ENCODE measurements at regions not wholly inside any gene's neighbourhood (a gene's known extent, or its start where the extent isn't known, plus 50 kb on each side); places are given as distances from the start of the nearest gene placed in this dataset.

GRCh38 chr1:67630438-67631045 is 54.5 kb upstream of the GADD45A start:
- TF ChIP-seq CTCF (IDR thresholded peaks at IDR 0.05; ENCODE audit: low read length) (no peak), EZH2phosphoT487 (IDR thresholded peaks at IDR 0.05; ENCODE audit: low read length) (no peak), EZH2 (optimal IDR thresholded peaks at IDR 0.05; ENCODE audit: low read depth, low read length) (no peak)
- no peaks in the 10 kb centered on the region for H4K20me1 ChIP-seq (ENCODE audit: insufficient read depth, low read length)
- no peaks in the 10 kb centered on the region for H3F3A ChIP-seq (ENCODE audit: insufficient read depth, low read length)
- H3K4me1 ChIP-seq (ENCODE audit: low read length), result no peaks in the 10 kb centered on the region; the same call in 1 of the 2 replicates
- no peak overlapping the region for H3K27ac ChIP-seq (ENCODE audit: low read length)
- no peaks in the 10 kb centered on the region for H3K9me3 ChIP-seq (replicated peaks; ENCODE audit: insufficient read depth, low read length)
- no peaks in the 10 kb centered on the region for H3K27me3 ChIP-seq (replicated peaks; ENCODE audit: insufficient read depth, low read length)
- no peak overlapping the region for H3K4me3 ChIP-seq (ENCODE audit: low read length)
- H3K4me2 ChIP-seq (ENCODE audit: low read depth, low read length), result no peak overlapping the region
- no peaks in the 10 kb centered on the region for H3K79me2 ChIP-seq (ENCODE audit: low read length)
- H2AFZ ChIP-seq (ENCODE audit: low read length), result no peak overlapping the region
- H3K9ac ChIP-seq (ENCODE audit: low read length), result no peak overlapping the region
- H3K36me3 ChIP-seq (replicated peaks; ENCODE audit: insufficient read depth, low read length), result no peaks in the 10 kb centered on the region
- DNase-seq, result no peak
- no peaks in the 10 kb centered on the region for H3K9me2 ChIP-seq (replicated peaks; ENCODE audit: insufficient read depth, low read length)

GRCh38 chr1:67632356-67632755 is 52.6 kb upstream of the GADD45A start:
- Histone ChIP-seq H3K9me3 (replicated peaks; ENCODE audit: insufficient read depth, low read length) (no peaks in the 10 kb centered on the region), H3K4me1 (ENCODE audit: low read length) (no peaks in the 10 kb centered on the region; the same call in 1 of the 2 replicates), H3K79me2 (ENCODE audit: low read length) (no peaks in the 10 kb centered on the region), H3K4me3 (ENCODE audit: low read length) (no peak overlapping the region), H2AFZ (ENCODE audit: low read length) (no peak overlapping the region), H3K36me3 (replicated peaks; ENCODE audit: insufficient read depth, low read length) (no peaks in the 10 kb centered on the region), H4K20me1 (ENCODE audit: insufficient read depth, low read length) (no peaks in the 10 kb centered on the region), H3K4me2 (ENCODE audit: low read depth, low read length) (no peak overlapping the region), H3K9ac (ENCODE audit: low read length) (no peak overlapping the region), H3K9me2 (replicated peaks; ENCODE audit: insufficient read depth, low read length) (no peaks in the 10 kb centered on the region), H3K27me3 (replicated peaks; ENCODE audit: insufficient read depth, low read length) (no peaks in the 10 kb centered on the region), H3F3A (ENCODE audit: insufficient read depth, low read length) (no peaks in the 10 kb centered on the region), H3K27ac (ENCODE audit: low read length) (no peak overlapping the region)
- TF ChIP-seq EZH2 (optimal IDR thresholded peaks at IDR 0.05; ENCODE audit: low read depth, low read length) (no peak), EZH2phosphoT487 (IDR thresholded peaks at IDR 0.05; ENCODE audit: low read length) (no peak), CTCF (IDR thresholded peaks at IDR 0.05; ENCODE audit: low read length) (no peak)
- DNase-seq, result no peak

- Histone ChIP-seq H3K79me2 (ENCODE audit: low read length) (no peaks in the 10 kb centered on the region), H3K36me3 (replicated peaks; ENCODE audit: insufficient read depth, low read length) (no peaks in the 10 kb centered on the region), H3K9me2 (replicated peaks; ENCODE audit: insufficient read depth, low read length) (no peaks in the 10 kb centered on the region), H3F3A (ENCODE audit: insufficient read depth, low read length) (no peaks in the 10 kb centered on the region), H3K9me3 (replicated peaks; ENCODE audit: insufficient read depth, low read length) (no peaks in the 10 kb centered on the region), H4K20me1 (ENCODE audit: insufficient read depth, low read length) (no peaks in the 10 kb centered on the region), H3K4me3 (ENCODE audit: low read length) (no peak overlapping the region), H3K27me3 (replicated peaks; ENCODE audit: insufficient read depth, low read length) (no peaks in the 10 kb centered on the region), H2AFZ (ENCODE audit: low read length) (no peak overlapping the region), H3K4me2 (ENCODE audit: low read depth, low read length) (no peak overlapping the region), H3K4me1 (ENCODE audit: low read length) (no peaks in the 10 kb centered on the region; the same call in 1 of the 2 replicates), H3K9ac (ENCODE audit: low read length) (no peak overlapping the region), H3K27ac (ENCODE audit: low read length) (no peak overlapping the region)
- TF ChIP-seq EZH2phosphoT487 (IDR thresholded peaks at IDR 0.05; ENCODE audit: low read length) (no peak), CTCF (IDR thresholded peaks at IDR 0.05; ENCODE audit: low read length) (no peak), EZH2 (optimal IDR thresholded peaks at IDR 0.05; ENCODE audit: low read depth, low read length) (no peak)
- no peak for DNase-seq
Observed at GRCh38 chr1:67632811-67633655, 52.0 kb upstream of the GADD45A start.

All from MM.1S (cell line).